ENCODE measurements at regions not wholly inside any gene's neighbourhood (a gene's known extent, or its start where the extent isn't known, plus 50 kb on each side); places are given as distances from the start of the nearest gene placed in this dataset.

- TF ChIP-seq, protein P1, sequence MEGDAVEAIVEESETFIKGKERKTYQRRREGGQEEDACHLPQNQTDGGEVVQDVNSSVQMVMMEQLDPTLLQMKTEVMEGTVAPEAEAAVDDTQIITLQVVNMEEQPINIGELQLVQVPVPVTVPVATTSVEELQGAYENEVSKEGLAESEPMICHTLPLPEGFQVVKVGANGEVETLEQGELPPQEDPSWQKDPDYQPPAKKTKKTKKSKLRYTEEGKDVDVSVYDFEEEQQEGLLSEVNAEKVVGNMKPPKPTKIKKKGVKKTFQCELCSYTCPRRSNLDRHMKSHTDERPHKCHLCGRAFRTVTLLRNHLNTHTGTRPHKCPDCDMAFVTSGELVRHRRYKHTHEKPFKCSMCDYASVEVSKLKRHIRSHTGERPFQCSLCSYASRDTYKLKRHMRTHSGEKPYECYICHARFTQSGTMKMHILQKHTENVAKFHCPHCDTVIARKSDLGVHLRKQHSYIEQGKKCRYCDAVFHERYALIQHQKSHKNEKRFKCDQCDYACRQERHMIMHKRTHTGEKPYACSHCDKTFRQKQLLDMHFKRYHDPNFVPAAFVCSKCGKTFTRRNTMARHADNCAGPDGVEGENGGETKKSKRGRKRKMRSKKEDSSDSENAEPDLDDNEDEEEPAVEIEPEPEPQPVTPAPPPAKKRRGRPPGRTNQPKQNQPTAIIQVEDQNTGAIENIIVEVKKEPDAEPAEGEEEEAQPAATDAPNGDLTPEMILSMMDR (IDR thresholded peaks at IDR 0.05; ENCODE audit: low read depth, low read length) = no peak
- no peak for TF ChIP-seq EZH2phosphoT487 (IDR thresholded peaks at IDR 0.05; ENCODE audit: low read depth)
Measured at GRCh38 chr2:123051136-123051535, 974.0 kb upstream of the CNTNAP5 start.

Data from OCI-LY3 (cell line).